NCI-H748 (cell line): ENCODE measurements at regions not wholly inside any gene's neighbourhood (a gene's known extent, or its start where the extent isn't known, plus 50 kb on each side); places are given as distances from the start of the nearest gene placed in this dataset.
A peak's percentile ranks its signal among the peaks of the same experiment; 100 is the strongest.

Experiments
- DNase-seq: peaks from one replicate; lab custom pipeline; 2025; ENCODE audit not compliant: unreplicated experiment; lab: John Stamatoyannopoulos, UW

DNA sequence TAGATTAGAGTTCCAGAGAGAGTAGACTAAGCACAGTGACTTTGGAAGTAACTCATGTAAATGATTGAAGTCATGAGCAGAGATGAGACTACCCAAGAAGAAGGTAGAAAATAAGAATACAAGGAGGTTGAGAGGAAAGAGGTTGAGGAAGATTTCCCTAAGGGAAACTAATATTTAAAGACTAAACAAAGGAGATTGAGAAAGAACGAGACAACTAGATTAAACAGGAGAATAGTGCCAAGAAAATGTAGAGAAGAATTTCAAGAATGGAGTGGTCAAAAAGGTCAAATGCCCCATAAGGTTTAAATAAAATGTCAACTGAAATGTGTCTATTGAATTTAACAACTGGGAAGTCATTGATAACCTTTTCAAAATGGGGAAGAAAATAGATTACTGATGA is 59.0 kb downstream of the RPS29 start:
- DNase-seq = no peak

DNA sequence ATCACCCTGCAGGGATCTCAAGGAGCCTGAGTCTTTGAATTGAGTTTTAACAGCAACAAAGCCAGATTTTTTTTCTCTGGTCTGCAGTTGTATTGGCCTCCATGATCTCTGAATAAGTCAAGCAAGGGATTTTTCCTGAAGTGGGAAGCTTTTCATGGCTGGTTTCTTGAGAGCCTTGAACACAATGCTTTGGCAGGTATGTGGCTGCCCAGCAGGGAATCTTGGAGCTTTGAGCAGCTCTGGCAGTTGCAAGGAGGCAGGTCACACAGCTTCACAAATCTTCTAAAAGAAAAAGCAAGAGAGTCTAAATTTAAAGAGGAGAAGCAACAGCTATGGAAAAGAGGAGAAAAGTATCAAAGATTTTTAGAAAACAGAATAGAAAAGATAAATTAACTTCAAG is 60.1 kb downstream of the RPS29 start:
- no peak for DNase-seq

DNA sequence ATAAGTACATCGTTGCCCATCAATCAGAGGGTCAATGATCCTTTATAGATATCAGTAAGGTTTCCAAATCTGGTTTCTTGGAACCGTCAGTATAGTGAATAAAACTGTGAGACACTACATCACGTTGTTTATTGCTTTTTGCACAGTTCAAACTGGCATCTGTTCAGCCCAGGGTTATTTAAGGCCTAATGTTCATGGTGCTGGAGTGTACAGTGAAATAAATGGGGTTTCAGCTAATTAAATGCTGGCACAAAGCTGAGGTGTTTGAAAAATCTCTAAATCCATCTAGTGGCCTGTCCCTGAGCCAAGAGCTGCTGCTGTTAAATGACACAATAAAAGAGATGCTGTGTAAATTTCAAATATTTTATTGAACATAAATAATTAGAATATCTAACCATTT is 69.9 kb downstream of the RPS29 start:
- DNase-seq = no peak

DNA sequence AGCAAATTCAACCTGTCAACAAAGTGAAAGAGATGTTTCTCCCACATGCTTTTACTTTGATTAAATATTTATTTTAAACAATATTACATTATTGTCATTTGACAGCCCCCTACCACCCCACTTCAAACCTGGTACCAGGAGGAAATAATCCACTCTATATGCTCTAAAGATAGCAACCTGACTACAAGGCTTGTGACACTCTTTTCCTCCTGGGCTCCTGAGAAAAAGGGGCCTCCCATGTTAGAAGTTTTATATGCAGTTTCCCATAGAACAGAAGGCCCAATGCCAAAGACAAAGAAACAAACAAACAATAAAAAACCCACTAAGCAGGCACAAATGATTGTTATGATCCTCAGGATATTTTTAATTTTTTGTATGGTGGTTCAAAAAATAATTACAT is 73.6 kb downstream of the RPS29 start:
- DNase-seq = no peak

DNA sequence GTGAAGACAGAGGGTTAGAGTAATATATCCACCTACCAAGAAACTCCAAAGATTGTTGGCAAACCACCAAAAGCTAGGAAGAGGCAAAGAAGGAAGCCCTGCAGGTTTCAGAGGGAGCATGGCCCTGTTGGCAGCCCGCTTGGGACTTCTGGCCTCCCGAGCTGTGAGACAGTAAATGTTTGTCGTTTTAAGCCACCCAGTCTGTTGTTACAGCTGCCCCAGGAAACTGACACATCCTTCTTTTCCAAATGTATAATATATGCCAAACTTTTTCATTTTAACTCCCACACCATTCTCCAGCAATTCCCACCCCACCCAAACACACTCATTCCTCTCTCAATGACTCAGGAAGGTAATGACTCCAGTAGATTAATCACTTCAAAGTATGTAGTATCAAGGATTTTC is 74.0 kb downstream of the RPS29 start:
- DNase-seq = no peak

DNA sequence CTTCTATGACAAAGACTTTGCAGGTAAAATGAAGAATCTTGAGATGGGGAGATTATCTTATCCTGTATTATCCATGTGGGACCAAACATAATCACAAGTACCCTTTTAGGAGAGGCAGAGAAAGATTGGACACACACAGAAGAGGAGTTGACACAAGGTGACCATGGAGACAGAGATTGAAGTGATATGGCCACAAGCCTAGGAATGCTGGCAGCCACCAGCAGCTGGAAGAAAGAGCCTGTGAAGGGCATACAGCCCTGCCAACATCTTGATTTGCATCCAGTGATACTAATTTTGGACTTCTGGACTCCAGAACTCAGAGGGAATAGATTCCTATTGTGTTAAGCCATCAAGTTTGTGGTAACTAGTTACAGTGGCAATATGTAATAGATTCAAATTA is 78.1 kb downstream of the RPS29 start:
- no peak for DNase-seq

DNA sequence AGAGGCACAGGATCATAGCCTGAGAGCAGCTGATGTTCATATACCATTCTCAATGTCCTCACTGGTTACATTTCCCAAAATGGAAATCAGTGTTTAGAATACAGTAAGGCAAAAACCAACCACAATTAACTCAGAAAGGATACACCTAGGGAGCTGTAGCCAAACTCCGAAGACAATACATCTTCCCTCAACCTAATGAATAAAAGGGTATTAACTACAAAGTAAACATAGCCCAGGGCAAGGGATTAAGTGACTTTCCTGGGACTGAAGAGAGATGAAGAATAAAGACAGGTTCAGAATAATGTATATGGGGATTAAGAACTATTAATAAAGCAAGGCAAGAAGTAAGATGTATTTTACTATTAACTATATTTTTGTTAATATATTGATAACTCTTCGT is 79.5 kb downstream of the RPS29 start:
- peak; percentile 37 for DNase-seq

DNA sequence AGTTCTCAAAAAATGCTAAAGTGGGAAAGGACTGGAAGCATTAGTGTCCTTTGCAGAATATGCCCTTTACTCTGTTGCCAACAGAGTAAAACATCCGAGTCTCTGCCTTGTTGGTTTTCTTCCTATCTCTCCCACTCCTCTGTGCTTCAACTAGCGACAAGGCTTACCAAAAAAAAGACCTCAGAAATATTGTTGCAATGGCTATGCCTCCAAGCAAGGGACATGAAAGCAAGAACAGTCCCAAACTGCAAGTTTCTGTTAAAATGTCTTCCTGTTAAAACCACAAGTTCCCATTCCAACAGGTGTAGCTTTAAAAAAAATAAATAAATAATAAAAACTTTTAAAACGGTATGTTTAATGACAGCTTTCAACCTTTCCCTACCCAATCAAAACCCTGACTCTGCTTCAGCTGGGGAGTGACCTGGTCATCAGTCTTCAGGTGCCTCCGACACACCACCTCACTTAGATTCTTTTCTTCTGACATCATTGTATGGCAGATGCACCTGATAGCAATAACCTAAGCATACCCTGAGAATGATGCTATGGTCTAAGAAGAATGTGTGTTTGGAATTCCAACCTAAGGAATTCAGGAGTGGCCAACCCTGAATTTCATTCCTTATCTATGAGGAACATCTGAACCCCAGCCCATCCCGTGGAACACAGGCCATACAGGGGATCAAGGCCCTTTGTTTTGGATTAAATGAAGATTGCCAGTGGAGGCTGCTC is 81.0 kb downstream of the RPS29 start:
- DNase-seq = no peak

DNA sequence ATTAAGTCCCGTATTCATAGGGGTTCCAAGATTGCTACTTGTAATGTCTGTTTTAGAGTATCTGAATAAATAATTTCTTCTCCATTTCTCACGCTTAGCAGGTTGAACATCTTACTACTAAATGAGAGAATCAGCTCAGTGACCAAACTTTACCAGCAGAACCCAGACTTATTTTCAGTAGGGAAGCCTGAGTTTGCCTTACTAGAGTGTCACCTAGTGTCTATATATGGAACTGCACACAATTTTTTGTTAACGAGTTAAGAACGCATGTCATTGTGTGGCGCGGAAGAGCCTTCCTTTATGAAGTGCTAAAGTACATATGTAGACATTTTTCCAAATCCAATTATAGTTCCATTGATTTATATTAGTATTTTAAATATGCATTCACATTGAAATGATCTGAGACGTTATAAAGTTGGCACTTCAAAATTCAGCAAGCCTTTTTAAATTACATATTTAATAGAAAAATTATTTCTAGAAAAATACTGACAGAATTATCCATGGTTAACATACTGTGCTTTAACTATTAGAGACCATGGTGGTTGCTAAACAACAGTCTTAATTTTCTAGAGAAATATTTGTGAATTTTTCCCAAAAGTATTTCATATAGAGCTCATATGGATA is 88.3 kb downstream of the RPS29 start:
- peak; percentile 78 for DNase-seq

DNA sequence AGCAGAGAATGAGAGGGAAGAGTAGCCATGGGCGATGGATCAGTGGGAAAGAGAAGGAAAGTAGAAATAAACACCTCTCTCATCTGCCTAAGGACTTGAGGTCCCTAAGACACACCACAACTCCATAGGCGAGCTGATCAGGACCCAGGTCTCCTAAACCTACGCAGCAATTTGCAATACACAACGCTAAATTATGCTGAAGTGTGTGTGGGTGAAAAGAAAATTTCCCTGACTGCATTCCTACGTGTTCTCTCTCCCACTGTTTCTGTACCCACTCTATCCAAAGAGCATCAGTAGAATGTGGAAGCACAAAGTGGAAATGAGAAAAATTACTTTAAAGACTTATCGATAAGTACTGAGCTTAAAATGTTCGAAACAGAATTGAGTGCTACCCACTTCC is 88.9 kb downstream of the RPS29 start:
- DNase-seq = no peak

DNA sequence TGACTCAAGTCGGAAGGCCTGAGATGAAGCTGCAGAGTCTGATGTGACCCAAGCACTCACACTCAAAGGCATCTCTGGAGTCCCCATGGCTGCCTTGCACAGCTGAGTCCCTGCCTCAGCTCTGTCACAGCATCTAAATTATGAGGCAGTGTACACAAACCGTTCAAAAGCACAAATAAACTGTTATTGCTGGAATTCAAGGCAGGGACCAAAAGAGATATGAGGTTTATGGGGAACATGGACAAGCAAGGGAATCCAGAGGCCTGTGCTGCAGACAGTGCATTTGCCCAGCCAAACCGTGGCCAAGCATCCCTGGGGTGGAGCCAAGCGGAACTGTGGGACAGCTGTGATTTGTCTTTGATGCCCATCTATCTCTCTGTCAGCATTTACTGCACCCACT is 91.3 kb downstream of the RPS29 start:
- DNase-seq = no peak

DNA sequence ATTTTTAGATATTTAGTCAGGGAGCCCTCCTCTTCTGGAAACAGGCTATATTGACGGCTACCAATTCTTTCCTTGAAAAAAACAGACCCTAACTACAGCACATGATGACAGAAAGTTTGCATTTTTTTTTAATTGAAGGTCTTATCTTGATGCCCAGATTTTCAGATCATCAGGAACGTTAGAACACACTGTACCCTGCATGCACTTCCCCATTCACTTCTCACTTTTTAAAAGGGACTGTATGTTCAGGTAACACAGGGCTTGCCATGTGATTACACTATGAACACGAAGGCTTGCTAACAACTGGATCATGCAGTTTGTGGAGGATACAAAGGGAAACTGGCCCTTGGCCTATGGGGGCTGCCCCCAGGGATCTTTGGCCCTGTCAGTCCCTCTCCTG is 92.6 kb downstream of the RPS29 start:
- no peak for DNase-seq

DNA sequence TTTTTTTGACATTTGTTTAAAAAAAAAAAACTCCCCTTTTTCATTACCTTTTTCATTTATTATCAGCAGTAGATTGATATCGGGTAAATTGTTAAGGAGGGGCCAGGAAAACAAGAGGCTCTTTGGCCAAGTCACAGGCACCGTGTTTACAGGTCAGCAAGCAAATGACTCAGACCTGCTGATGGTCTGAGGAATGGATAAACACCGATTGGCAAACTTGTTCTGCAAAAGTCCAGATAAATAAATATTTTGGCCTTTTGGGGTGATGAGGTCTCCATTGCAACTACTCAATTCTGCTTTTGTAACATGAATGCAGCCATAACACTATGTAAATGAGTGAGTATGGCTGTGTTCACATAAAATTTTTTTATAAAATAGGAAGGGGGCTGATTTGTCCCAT is 94.0 kb downstream of the RPS29 start:
- no peak for DNase-seq

DNA sequence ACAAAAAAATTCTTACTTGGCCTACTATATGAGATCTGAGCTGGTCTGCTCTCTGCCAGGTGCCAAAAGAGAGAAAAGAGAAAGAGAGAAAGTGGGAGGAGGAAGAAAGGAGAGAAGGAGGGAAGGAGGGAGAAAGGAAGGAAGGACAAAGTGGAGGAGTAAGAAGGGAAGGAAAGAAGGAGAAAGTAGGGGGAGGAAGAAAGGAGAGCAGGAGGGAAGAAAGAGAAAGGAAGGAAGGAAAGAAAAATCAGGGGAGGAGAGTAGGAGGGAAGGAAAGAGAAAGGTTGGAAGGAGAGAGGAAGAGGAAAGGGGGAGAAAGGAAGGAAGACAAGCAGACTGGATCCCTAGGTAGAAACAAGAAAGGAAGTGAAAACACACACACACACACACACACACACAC is 96.8 kb downstream of the RPS29 start:
- no peak for DNase-seq

DNA sequence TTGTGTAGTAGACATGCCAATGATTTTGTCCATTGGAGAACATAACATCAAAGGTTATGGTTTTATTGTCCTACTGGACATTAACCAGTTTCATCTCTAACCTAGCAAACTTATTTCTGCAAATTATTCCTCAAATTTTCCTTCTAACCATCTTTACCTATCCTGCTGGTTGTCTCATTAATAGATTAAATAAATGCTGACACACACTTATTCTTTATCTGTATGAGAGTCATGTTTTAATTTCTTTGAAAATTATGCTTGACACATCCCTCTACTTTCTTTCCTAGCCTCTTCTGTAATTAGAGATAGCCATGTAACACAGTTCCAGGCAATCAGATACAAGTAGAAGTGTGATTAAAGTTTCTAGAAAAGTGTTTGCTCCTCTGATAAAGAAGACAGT is 98.9 kb downstream of the RPS29 start:
- DNase-seq = no peak

DNA sequence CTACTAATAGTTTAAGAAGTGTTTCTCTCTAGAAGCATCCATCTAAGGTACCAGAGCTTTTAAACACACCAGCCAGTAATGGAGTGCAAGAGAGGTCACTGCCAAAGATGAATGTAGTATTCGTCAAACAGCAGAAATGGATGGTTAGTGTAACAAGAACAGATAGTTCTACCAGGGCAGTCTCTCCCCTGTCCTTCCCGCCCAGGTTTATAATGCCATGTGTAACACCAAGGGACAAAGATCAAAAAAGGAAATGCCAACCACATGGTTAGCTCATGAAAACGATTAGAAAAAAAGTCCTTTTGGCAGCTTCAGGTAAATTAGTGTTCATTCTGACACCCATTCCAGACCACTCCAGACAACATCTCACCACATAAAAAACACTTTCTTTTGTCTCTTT is 100.9 kb downstream of the RPS29 start:
- no peak for DNase-seq

DNA sequence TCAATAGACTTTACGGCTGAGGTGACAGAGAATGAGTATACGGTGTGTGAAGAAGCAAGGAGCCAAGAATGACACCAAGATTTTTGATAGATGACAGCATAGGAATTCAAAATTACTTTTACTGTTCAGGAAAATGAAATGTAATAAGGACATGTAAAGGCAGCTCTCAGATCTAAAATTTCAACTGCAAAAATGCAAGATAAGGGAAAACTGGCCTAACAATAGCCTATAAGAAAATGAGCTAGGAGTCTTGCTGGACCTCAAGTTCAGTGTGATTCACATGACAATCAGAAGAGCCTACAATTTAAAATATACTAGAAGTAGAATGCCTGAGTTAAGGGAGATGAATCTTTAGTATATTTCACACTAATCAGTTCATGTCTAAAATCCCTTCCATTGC is 102.0 kb downstream of the RPS29 start:
- no peak for DNase-seq

DNA sequence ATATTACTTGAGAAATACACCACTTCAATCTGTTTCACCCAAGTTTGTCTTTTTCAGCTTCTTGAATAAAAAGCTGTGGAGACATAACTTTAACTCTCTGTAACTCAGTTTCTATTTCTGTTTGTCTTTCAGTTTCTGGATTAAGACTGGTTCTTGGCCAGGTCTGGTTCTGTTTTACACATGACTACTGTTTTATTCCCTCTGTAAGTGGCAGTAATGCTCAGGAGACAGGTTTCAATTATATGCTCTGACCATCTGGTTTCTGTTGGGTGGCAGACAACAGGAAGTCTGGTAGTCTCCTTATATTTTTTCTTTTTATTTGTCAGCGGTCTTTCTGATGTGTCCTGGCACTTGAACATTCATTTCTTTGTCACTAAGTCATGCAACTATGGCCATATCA is 102.9 kb downstream of the RPS29 start:
- no peak for DNase-seq

DNA sequence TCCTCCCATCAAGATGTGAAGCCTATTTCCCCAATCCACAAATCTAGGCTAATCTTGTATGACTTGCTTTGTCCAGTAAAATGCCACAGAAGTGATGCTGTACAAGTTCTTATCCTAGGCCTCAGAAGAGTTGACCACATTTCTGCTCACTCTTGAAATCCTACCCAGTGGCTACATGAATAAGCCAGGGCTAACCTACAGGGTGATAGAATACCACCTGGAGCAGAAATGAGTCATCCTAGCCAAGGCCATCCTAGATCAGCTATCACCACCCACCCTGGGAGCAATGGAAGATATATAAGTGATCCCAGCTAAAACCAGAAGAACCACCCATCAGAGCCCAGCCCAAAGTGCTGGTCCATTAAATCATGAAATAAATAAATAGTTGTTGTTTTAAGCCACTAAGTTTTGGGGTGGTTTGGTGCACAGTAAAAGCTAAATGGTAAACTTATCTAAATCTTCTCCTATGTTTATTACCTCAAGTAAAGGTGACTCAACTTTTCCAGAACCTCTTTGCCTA is 105.1 kb downstream of the RPS29 start:
- no peak for DNase-seq

DNA sequence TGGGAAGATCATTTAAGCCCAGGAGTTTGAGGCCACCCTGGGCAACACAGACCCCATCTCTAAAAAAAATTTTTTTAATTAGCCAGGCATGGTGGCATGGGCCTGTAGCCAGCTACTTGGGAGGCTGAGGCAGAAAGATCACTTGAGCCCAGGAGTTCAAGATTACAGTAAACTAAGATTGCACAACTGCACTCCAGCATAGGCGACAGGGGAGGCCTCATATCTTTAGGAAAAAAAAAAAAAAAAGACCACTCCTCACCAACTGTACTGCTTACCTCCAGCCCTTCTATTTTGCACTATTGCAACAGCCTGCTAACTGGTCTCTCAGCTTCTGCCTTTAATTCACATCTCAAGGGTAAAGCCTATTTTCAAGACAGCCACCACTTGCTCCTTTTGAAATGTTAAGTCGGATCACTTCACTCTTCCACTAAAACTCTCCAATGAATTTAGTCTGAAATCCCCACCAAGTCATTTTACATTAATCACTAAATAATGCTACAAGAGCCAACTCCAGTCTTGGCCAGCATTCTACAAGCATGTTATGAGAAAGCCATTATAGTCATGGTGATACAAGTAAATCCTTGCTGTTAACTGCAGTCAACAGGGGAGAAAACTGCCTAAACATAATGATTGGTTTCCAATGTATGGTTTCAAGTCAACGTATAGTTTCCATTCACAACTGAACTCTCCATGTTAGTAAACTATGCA is 106.0 kb downstream of the RPS29 start:
- no peak for DNase-seq

DNA sequence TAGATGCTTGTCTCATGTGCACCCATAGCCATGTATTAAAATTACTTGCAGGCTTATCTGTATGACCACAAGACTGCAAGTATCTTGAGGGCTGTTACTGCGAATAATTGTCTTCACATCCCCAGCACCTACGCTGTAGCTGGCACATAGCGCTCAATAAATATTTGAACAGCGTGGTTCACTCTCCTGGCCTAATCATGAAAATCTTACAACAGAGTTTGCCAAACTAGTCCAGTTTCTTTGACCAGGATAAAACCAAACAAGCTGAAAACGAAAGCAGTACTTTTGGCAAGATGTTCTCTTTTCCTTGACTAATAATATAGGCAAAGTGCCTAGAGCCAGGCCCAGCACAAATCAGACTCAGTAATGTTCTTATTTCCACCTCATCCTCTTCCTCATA is 106.7 kb downstream of the RPS29 start:
- no peak for DNase-seq

DNA sequence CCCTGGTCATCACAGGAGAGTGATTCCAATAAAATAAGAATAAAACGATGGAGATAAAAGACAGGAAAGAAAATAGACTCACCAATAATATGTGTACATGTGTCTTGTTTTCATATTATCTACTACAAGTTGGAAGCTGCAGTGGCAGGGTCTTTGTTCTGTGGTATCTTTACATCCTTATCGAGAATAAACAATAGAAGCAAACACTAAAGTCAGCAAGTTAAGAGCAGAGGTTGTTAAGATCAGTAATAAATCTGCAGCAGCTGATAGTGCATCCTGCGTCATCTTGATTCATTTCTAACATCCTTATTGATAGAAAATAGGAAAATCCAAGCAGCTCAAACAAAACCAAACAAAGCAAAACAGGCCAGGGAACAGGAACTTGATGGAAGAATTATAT is 107.4 kb downstream of the RPS29 start:
- DNase-seq = no peak
